HG03280 (cell line): ENCODE measurements at regions not wholly inside any gene's neighbourhood (a gene's known extent, or its start where the extent isn't known, plus 50 kb on each side); places are given as distances from the start of the nearest gene placed in this dataset.
"Not testable (repeated sequence)": the region's sequence is repeated elsewhere in the genome, so short reads cannot be mapped to it uniquely, and the experiment has no call there.

ENCODE experiments used
- ATAC-seq: cut with Tn5 transposase; IDR thresholded peaks from one replicate; pipeline ENCODE4 v1.9.1; 2021; ENCODE audit warnings: mild to moderate bottlenecking, moderate library complexity; ENCODE audit not compliant: unreplicated experiment

DNA sequence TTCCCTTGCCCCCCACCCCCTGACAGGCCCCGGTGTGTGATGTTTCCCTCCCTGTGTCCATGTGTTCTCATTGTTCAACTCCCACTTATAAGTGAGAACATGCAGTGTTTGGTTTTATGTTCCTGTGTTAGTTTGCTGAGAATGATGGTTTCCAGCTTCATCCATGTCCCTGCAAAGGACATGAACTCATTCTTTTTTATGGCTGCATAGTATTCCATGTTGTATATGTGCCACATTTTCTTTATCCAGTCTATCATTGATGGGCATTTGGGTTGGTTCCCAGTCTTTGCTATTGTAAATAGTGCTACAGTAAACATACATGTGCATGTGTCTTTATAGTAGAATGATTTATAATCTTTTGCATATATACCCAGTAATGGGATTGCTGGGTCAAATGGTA is 287.4 kb downstream of the UTRN start:
- not testable (repeated sequence) for ATAC-seq

DNA sequence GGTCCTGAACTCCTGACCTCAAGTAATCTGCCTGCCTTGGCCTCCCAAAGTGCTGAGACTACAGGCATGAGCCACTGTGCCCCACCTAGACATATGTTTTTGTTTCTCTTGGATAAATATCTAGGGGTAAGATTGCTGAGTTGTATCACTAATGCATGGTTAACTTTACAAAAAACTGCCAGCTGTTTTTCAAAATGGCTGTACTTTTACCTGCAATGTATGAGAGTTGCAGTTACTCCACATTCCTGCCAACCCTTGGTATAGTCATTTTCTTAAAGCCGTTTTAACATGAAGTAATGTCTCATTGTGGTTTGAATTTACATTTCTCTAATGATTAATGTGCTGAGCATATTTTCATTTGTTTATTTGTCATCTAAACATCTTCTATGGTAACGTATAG is 289.7 kb downstream of the UTRN start:
- no peak for ATAC-seq

DNA sequence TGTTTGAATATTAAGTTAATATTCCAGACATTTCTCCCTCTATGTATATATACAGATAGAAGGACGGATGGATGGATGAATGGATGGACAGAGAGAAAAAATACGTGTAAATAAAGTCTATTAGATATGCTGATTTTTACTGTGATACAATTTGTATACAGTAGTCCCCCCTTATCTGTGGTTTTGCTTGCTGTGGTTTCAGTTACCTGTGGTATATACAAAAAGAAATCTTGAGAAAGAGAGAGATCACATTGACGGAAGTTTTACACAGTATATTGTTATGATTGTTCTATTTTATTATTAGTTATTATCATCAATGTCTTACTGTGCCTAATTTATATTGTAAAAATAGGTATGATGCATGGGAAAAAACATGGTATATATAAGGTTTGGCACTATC is 290.2 kb downstream of the UTRN start:
- ATAC-seq, result no peak

DNA sequence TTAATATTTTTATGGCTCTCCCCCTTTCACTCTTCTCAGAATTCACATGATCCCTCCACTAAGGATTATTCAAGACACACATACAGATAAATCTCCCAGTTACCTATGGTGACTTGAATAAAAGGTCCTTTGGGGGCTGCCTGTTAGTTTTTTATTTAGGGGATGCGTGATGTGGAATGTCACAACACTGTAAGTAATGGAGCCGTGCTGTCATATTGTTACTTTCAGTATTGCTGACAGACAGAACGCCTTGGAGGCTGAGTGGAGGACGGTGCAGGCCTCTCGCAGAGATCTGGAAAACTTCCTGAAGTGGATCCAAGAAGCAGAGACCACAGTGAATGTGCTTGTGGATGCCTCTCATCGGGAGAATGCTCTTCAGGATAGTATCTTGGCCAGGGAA is 291.7 kb downstream of the UTRN start:
- ATAC-seq, result no peak

DNA sequence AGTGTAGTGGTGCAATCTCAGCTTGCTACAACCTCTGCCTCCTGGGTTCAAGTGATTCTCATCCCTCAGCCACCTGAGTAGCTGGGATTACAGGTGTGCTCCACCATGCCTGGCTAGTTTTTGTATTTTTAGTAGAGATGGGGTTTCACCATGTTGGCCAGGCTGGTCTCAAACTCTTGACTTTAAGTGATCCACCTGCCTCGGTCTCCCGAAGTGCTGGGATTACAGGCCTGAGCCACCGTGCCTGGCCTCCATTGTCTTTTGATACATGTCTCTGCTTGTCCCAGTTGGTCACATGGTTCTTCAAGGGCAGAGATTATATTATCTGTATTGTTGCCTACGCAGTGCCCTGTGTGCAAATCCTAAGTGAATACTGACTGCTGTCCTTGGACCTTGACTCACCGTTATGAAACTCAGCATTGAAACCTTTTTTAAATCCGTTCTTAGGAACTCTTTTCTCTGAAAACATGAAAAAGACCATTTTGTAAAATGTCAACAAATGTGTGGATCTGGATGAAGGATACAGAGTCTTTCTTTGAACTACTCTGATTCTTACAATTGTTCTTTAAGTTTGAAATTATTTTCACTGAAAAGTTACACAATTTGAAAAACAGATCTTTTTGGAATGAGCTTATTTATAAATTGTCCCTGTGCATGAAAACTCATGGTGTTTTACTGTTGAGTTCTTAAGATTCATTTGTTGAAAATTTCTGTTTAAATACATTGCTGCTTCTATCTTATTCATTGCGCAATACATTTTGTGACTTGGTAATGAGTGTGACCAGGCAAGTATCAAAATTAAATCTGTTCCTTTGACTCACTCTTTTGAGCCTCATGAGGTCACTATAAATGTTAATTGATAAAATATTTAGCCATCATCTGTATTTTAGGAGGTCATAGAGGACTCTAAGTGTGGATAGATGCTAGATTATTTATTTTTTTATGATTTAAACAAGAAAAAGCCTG is 293.5 kb downstream of the UTRN start:
- no peak for ATAC-seq

DNA sequence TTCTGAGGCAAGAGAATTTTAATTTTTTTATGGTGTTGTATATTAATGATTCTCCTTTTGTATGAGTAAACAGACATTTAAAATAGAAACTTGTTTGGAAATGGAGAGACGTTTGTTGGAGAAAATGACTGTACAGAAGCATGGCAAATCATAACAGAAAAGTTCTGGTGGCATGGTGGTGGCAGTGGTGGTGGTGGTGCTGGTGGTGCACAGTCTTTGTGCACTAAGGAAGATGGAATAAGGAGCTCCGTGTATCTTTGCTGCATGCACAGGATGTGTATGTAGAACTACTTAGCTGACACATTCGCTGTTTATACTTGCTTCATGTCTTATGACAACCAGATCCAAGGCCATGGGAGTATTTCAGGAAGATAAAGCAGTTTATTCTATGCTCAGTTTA is 294.9 kb downstream of the UTRN start:
- no peak for ATAC-seq

DNA sequence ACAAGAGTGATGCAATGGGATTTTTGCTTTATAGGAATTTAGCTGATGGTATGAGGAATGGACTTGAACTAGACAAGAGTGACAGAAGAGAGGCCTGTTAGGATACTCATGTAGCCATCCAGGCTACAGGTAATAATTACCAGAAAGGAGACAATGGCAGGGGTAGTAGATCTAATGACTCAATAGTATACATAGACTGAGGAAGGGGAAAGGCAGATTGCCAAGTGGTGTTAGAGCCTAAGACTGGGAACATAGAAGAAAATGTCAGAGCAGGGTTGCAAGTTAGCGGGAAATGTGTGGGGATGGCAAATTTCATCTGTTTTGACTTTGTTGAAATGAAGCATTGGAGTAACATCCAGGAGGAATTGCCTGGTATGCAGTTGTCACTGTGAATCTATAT is 295.6 kb downstream of the UTRN start:
- no peak for ATAC-seq

DNA sequence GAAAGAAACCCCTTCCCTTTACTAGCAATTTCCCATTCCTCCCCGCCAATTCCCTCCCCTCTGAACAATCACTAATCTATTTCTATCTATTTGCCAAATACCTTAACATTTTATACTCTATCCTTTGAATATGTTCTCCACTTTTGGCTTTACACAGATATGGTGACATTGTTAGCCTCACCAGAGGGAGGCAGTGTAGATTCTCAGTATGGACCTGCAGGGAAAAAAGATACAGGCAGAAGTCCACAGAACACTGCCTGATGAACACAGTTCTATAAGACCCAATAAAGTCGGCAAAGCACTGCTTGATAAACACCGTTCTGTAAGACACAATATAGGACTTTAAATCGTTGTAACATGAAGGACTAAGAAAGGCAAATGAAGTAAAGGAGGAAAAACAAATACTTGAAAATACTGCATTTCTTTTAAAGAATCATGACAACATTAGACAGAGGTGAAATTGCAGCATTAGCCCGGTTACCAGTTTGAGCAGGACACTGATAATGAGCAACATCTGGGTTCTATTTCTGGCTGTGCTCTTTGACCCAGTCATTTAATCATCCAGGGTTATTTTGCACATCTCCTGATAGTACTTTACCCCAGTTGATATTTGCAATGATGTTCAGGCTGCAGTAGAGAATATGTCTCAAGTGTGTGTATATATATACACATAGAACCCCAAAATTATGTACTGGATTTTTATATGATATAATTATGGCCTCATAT is 296.8 kb downstream of the UTRN start:
- no peak for ATAC-seq

DNA sequence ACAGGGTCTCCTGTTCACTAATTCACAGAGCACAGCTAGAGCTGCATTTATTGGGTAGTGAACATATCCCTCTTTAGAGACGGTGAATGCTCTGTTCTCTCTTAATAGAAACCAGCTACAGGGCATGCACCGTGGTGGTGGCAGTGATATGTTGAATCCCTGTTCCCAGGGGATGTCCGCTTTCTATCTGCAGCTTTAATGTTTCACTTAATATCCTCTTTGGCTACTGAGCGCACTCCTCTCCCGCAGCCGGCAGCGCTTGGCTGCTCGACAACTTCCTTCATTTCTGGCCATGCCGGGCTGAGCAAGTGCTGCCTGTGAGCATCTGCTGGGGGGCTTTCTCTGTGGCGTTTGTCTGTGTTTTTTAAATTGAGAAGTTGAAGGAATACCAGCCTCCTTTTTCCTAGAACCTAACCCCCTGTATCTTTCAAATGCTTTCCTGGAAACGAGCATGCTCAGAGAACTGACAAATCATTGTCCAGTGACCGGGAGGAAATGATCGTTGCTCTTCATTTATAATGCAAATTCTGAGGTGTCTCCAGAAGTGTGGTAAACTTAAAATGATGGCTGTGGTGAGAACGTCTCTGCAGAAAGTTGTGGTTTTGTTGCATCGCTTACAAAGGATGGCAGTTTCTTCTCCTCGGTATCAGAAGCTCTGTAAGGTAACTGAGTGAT is 297.9 kb downstream of the UTRN start:
- peak; percentile 94 for ATAC-seq

DNA sequence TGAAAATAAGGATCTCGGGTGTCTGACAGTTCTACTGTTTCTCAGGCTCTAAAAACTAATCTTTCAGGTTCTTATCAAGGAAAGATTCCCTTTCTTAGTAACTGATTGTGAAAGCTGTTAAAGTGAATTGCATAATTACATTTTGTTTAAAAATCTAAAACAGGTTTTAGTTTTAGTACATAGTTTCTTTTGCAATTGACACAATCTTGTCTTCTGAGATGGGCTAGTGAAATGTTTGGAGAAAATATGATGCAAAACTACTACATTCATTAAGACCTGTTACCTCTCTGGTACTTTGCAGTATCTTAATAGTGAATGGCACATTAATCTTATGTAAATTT is 298.4 kb downstream of the UTRN start:
- ATAC-seq, result peak; percentile 14

DNA sequence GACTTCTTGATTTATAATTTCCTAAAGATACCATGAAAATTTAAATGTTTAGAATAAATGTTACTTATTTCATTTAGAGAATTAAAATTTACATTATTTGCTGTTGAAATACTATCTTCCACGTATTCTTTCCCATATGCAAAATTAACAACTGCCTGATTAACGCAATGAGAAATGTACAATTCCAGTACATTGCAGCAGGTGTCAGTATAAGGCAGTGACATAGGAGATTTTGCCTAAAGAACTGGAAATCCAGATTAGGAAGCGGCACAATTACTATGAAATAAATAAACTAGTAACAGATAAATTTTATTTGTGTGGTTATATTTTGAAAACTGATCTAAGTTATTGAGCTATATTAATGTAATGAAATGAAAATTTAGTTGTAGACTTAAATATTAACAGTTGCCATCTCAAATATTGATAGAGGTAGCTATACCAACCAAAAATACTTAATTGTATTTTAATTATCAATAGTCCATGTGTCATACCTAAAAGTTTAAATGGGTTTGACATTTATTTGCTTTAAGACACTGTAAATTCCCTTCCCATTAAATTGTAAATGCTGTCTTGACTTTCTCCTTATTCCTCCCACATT is 300.2 kb downstream of the UTRN start:
- ATAC-seq, result no peak

DNA sequence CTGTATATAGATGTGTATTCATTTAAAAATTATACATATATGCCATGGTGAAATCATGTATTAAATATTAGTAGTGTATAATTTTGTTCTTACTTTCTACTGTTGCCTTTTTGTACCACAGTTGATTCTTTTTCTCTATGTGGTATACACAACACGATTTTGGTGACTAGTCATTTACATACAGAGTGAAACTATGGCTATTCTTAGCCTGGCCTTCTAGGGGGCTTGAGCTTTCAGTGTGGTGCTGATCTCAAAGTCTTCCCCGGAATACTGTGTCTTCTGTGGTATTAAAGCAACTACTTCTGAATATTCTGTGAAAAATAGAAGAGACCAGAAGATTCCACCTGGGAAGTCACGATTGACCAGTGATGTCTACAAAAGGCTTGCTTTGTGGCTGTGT is 301.9 kb downstream of the UTRN start:
- no peak for ATAC-seq

DNA sequence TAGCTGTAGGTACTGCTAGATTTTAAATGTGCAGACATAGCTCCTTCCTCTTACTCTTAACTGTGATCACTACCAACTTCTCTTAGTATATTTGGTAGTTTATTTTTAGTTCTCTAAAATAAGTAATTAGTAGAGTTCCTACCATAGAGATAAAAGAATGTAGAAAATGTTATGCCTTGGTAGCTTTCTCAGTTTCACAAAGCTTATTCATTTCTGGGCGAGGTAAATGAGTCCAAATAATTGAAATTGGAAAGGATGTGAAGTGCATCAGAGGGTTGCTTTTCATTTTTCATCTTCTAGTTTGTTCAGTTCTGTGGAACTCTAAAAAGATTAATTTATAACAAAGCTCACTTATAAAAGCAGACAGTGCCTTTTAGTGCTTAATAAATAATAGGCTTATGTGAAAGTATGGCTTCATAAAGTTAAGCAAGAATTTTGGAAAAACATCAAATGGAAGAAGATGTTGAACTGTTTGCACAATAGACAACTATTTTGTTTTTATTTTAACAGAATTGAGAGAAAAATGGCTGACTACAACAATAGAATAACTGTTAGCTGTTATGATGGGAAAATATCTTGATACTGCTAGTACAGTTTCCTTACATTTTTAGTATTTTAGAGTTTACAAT is 303.7 kb downstream of the UTRN start:
- ATAC-seq, result no peak

DNA sequence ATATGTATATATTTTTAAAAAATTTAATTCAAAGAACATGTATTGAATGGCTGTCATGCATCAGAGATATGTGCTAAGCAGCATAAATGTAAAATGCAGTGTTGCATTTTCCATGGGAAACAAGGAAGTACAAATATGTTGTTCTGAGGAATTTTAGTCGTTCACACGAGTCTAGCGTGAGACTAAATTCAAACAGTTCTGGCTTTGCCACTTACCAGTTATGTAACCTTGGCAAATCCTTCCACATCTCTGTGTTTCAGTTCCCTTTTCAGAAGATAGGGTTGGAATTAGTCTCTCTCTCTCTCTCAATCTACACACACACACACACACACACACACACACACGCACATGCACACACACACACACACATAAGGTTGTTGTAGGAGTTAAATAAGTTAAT is 305.4 kb downstream of the UTRN start:
- no peak for ATAC-seq

DNA sequence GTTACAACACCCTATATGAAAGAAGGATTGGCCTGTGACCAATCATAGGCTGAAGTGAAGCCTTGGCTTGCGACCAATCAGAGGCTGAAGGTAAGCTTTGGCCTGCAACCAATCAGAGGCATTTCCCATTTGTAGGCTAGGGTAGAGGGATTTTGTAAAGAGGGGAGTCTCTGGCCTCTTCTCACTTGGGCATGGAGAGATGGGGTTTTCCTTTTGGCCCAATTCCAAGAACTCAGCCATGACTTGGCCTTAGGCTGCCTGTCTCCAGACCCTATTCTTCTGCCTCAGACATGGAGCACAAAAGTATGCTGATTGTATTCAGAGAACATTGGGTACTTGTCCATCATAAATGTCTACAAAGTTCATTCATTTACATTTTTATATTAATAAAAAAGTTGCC is 308.3 kb downstream of the UTRN start:
- no peak for ATAC-seq

DNA sequence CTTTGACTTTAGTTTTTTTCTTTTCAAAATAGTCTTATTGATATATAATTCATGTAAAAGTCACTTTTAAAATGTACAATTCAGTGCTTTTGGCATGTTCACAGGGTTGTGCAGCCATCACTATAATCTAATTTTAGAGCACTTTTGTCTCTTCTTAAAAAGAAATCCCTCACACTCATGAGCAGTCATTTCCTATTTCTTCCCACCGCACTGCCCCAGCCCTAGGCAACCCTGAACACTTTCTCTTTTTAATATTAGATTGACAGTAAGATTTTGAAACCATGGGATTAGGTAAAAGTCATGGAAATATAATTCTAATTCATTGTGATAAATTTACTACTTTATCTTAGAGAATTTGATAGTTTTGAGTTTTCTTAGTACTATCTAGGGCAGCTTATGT is 309.4 kb downstream of the UTRN start:
- ATAC-seq, result no peak

DNA sequence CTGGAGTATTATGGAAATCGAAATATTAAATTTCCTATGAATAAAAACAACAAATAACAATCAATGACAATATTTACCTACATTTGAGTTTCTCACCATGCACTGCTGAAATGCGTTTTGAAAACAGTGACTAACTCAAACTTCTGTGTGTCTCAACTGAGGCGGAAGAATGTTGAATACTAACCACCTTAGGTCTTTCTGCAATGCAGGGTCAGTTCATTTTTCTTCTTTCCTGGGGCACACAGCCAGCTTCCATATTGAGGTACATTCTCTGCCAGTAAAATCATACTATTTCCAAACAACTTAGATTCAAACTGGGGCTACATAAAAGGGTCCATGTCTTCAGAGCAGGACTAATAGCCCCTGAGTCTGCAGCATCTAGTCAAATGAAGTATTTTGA is 310.1 kb downstream of the UTRN start:
- no peak for ATAC-seq

DNA sequence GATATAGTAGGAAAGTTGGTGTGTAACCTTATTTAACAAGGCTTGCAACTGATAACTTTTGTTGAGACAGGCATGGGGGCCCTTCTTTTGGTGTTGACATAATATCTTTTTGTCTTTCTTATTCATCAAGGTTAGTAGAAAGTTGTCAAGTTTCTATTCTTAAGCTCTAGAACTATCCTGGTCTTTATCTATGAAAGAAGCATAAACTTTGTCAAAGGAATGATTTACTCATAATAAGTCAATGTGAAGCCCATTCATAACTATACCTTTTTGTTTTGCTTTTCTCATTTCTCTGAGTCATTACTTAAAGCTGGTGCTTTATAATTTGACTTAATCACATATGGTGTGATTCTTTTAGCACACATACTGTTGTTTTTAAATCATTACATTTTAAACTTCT is 312.4 kb downstream of the UTRN start:
- ATAC-seq, result no peak

DNA sequence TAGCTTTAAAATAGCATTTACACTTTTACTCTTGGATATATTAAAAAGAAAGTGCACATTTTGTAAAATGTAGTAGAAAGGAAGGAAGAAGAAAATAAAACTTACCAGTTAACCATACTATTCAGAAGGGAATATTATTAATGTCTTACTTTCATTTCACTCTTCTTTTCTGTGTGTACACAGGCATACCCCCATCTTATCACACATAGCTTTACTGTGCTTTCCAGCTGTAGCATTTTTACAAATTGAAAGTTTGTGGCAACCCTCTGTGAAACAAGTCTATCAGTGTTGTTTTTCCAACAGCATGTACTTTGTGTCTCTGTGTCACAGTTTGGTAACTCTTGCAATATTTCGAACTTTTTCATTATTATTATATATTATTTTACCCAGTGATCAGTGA is 314.5 kb downstream of the UTRN start:
- no peak for ATAC-seq

DNA sequence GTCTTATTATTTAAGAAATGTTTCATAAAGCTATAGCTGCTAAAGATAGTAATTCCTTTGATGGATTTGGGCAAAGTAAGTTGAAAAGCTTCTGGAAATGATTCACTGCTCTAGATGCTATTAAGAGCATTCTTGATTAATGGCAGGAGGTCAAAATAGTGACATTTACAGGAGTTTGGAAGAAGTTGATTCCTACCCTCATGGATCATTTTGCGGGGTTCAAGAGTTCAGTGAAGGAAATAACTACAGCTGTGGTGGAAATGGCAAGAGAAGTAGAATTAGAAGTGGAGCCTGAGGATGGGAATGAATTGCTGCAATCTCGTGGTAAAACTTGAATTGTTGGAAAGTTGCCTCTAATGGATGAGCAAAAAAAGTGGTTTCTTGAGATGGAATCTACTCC is 316.1 kb downstream of the UTRN start:
- ATAC-seq, result no peak
